Skeletal muscle satellite cell (primary cell): ENCODE measurements at regions not wholly inside any gene's neighbourhood (a gene's known extent, or its start where the extent isn't known, plus 50 kb on each side); places are given as distances from the start of the nearest gene placed in this dataset.

Experiments
- H3K27me3 ChIP-seq: 2 replicates; pipeline ENCODE4 v1.7.0; 2013; ENCODE audit warnings: low read length; ENCODE audit not compliant: control insufficient read depth, insufficient read depth
- H3K36me3 ChIP-seq: 2 replicates; pipeline ENCODE4 v1.7.0; 2013; ENCODE audit warnings: mild to moderate bottlenecking, control low read depth, low read length; ENCODE audit not compliant: insufficient read depth
- H3K4me1 ChIP-seq: 2 replicates; pipeline ENCODE4 v1.7.0; 2013; ENCODE audit warnings: low read length; ENCODE audit not compliant: control insufficient read depth, insufficient read depth
- H3K4me2 ChIP-seq: 2 replicates; pipeline ENCODE4 v1.7.0; 2013; ENCODE audit warnings: mild to moderate bottlenecking, low read length
- H3K4me3 ChIP-seq: 2 replicates; pipeline ENCODE4 v1.7.0; 2013; ENCODE audit warnings: low read length
- H3K9ac ChIP-seq: 2 replicates; pipeline ENCODE4 v1.7.0; 2013; ENCODE audit warnings: mild to moderate bottlenecking, low read depth, low read length, moderate library complexity
- H3K9me3 ChIP-seq: replicated peaks from 2 replicates; pipeline ENCODE4 v1.7.0; 2013; ENCODE audit warnings: mild to moderate bottlenecking, control low read depth, low read length

GRCh38 chr1:104854529-104854928 lies 1104.8 kb downstream of the AMY1C start:
- H3K4me1 ChIP-seq, result no peaks in the 10 kb centered on the region
- H3K9me3 ChIP-seq, result peaks cover 10% of the 10 kb centered on the region

GRCh38 chr1:104855550-104855949 lies 1105.9 kb downstream of the AMY1C start:
- no peaks in the 10 kb centered on the region for H3K36me3 ChIP-seq
- H3K9me3 ChIP-seq, result peaks cover 10% of the 10 kb centered on the region
- H3K4me1 ChIP-seq, result no peaks in the 10 kb centered on the region
- H3K9ac ChIP-seq, result no peak overlapping the region
- H3K4me3 ChIP-seq, result no peak overlapping the region
- H3K4me2 ChIP-seq, result no peak overlapping the region
- H3K27me3 ChIP-seq, result no peaks in the 10 kb centered on the region

More at GRCh38 chr1:104854529-104854928, 1104.8 kb downstream of the AMY1C start:
- no peaks in the 10 kb centered on the region for H3K27me3 ChIP-seq
- H3K4me3 ChIP-seq, result no peak overlapping the region
- no peak overlapping the region for H3K9ac ChIP-seq
- no peak overlapping the region for H3K4me2 ChIP-seq
- no peaks in the 10 kb centered on the region for H3K36me3 ChIP-seq

- Histone ChIP-seq H3K4me3 (no peak overlapping the region), H3K9me3 (peaks cover 10% of the 10 kb centered on the region), H3K9ac (no peak overlapping the region), H3K27me3 (no peaks in the 10 kb centered on the region), H3K4me2 (no peak overlapping the region), H3K4me1 (no peaks in the 10 kb centered on the region), H3K36me3 (no peaks in the 10 kb centered on the region)
Observed at GRCh38 chr1:104856091-104856490, 1106.4 kb downstream of the AMY1C start.

- H3K9ac ChIP-seq, result no peak overlapping the region
- peaks cover 10% of the 10 kb centered on the region for H3K9me3 ChIP-seq
Observed at GRCh38 chr1:104856518-104856917, 1106.8 kb downstream of the AMY1C start.

GRCh38 chr1:104868794-104869193 lies 1119.1 kb downstream of the AMY1C start:
- Histone ChIP-seq H3K4me2 (no peak overlapping the region), H3K9ac (no peak overlapping the region), H3K4me1 (no peaks in the 10 kb centered on the region), H3K27me3 (no peaks in the 10 kb centered on the region), H3K9me3 (no peaks in the 10 kb centered on the region), H3K4me3 (no peak overlapping the region), H3K36me3 (no peaks in the 10 kb centered on the region)

More at GRCh38 chr1:104856518-104856917, 1106.8 kb downstream of the AMY1C start:
- H3K36me3 ChIP-seq, result no peaks in the 10 kb centered on the region
- no peaks in the 10 kb centered on the region for H3K27me3 ChIP-seq
- no peak overlapping the region for H3K4me3 ChIP-seq
- no peak overlapping the region for H3K4me2 ChIP-seq
- no peaks in the 10 kb centered on the region for H3K4me1 ChIP-seq

- Histone ChIP-seq H3K9ac (no peak overlapping the region), H3K36me3 (no peaks in the 10 kb centered on the region), H3K9me3 (no peaks in the 10 kb centered on the region), H3K4me2 (no peak overlapping the region), H3K4me3 (no peak overlapping the region), H3K4me1 (no peaks in the 10 kb centered on the region), H3K27me3 (no peaks in the 10 kb centered on the region)
Observed at GRCh38 chr1:104874044-104874443, 1124.3 kb downstream of the AMY1C start.

- Histone ChIP-seq H3K36me3 (no peaks in the 10 kb centered on the region), H3K9me3 (no peaks in the 10 kb centered on the region), H3K9ac (no peak overlapping the region), H3K4me1 (no peaks in the 10 kb centered on the region), H3K27me3 (no peaks in the 10 kb centered on the region), H3K4me3 (no peak overlapping the region), H3K4me2 (no peak overlapping the region)
Observed at GRCh38 chr1:104878203-104878909, 1128.7 kb downstream of the AMY1C start.

- Histone ChIP-seq H3K9me3 (no peaks in the 10 kb centered on the region), H3K27me3 (no peaks in the 10 kb centered on the region), H3K4me2 (no peak overlapping the region), H3K9ac (no peak overlapping the region), H3K4me3 (no peak overlapping the region), H3K4me1 (no peaks in the 10 kb centered on the region), H3K36me3 (no peaks in the 10 kb centered on the region)
Observed at GRCh38 chr1:104884939-104885338, 1135.2 kb downstream of the AMY1C start.

GRCh38 chr1:104905322-104905721 lies 1155.6 kb downstream of the AMY1C start:
- Histone ChIP-seq H3K9ac (no peak overlapping the region), H3K4me3 (no peak overlapping the region), H3K36me3 (no peaks in the 10 kb centered on the region), H3K4me2 (no peak overlapping the region), H3K4me1 (no peaks in the 10 kb centered on the region), H3K9me3 (no peaks in the 10 kb centered on the region), H3K27me3 (no peaks in the 10 kb centered on the region)

GRCh38 chr1:104906141-104906540 lies 1156.4 kb downstream of the AMY1C start:
- no peaks in the 10 kb centered on the region for H3K36me3 ChIP-seq
- H3K27me3 ChIP-seq, result no peaks in the 10 kb centered on the region
- no peaks in the 10 kb centered on the region for H3K4me1 ChIP-seq
- H3K4me3 ChIP-seq, result no peak overlapping the region
- H3K9me3 ChIP-seq, result no peaks in the 10 kb centered on the region
- H3K9ac ChIP-seq, result no peak overlapping the region
- H3K4me2 ChIP-seq, result no peak overlapping the region

- Histone ChIP-seq H3K4me1 (no peaks in the 10 kb centered on the region), H3K27me3 (no peaks in the 10 kb centered on the region), H3K4me3 (no peak overlapping the region), H3K9me3 (peaks cover 4% of the 10 kb centered on the region), H3K9ac (no peak overlapping the region), H3K36me3 (no peaks in the 10 kb centered on the region), H3K4me2 (no peak overlapping the region)
Observed at GRCh38 chr1:104919188-104919587, 1169.5 kb downstream of the AMY1C start.

GRCh38 chr1:104921525-104921924 lies 1171.8 kb downstream of the AMY1C start:
- H3K36me3 ChIP-seq, result no peaks in the 10 kb centered on the region
- H3K9ac ChIP-seq, result no peak overlapping the region
- no peaks in the 10 kb centered on the region for H3K27me3 ChIP-seq
- H3K4me3 ChIP-seq, result no peak overlapping the region
- H3K9me3 ChIP-seq, result peaks cover 4% of the 10 kb centered on the region
- no peaks in the 10 kb centered on the region for H3K4me1 ChIP-seq
- H3K4me2 ChIP-seq, result no peak overlapping the region
